Omental fat pad (tissue), 3 donors: ENCODE measurements at regions not wholly inside any gene's neighbourhood (a gene's known extent, or its start where the extent isn't known, plus 50 kb on each side); places are given as distances from the start of the nearest gene placed in this dataset.

Experiments used
- ATAC-seq: fragments of 150-250 bp; one replicate; pipeline ENCODE4 v1.9.1; 2016; ENCODE audit warnings: mild to moderate bottlenecking, moderate library complexity; ENCODE audit not compliant: low FRiP score
- DNase-seq: peaks from one replicate; pipeline ENCODE4 v3.0.0-alpha.2; 2019; ENCODE audit warnings: low spot score
- TF ChIP-seq, protein P1 (sequence below), 3 donors: fragments of 450-650 bp; IDR thresholded peaks; one replicate each; pipeline ENCODE4 v1.5.1; 2016 to 2017; ENCODE audit warnings: antibody characterized with exemption in 3 of 3, mild to moderate bottlenecking in 3 of 3, moderate library complexity in 2 of 3

DNA sequence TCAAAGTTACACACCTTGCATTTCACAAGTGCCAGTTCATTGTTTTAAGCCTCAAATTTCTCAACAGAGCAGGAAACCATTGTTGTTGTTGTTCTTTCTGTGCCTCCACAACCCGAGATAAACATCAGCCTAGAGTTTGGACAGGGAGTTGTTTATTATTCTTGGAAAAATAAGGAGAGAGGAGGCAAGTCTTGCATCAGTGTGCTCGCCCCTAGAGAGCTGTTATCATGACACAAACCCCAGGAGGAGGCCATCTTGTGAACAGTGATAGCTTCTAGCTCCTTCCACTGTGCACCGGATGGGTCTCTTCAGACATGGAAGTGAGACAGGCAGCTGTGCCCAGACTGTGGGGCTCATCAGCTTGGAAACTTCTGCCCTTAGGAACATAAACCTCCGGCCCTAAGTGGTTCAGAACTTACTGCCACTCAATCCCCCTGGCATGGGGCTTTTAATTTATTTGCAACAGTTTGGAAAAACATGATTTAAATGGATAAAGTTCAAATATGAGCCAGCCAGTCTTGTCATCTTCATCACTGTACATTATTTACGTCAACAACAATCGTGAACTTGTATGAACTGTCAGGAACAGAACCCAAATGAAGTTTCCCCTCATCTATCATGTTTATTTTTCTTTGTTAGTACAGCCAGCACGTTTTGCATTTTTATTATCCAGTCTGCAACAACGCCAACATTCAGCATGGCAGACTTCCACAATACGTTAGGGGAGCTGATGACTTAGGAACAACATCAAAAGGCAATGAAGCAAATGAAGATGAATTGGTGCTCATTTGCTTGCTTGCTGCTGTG lies 181.7 kb upstream of the S1PR3 start:
- DNase-seq (no peak), ATAC-seq (no peak)
- TF ChIP-seq, protein P1, sequence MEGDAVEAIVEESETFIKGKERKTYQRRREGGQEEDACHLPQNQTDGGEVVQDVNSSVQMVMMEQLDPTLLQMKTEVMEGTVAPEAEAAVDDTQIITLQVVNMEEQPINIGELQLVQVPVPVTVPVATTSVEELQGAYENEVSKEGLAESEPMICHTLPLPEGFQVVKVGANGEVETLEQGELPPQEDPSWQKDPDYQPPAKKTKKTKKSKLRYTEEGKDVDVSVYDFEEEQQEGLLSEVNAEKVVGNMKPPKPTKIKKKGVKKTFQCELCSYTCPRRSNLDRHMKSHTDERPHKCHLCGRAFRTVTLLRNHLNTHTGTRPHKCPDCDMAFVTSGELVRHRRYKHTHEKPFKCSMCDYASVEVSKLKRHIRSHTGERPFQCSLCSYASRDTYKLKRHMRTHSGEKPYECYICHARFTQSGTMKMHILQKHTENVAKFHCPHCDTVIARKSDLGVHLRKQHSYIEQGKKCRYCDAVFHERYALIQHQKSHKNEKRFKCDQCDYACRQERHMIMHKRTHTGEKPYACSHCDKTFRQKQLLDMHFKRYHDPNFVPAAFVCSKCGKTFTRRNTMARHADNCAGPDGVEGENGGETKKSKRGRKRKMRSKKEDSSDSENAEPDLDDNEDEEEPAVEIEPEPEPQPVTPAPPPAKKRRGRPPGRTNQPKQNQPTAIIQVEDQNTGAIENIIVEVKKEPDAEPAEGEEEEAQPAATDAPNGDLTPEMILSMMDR (IDR thresholded peaks at IDR 0.05): no peak

GRCh38 chr9:88810826-88811225 lies 180.4 kb upstream of the S1PR3 start:
- TF ChIP-seq, protein P1 (IDR thresholded peaks at IDR 0.05): no peak
- ATAC-seq: no peak
- no peak for DNase-seq

DNA sequence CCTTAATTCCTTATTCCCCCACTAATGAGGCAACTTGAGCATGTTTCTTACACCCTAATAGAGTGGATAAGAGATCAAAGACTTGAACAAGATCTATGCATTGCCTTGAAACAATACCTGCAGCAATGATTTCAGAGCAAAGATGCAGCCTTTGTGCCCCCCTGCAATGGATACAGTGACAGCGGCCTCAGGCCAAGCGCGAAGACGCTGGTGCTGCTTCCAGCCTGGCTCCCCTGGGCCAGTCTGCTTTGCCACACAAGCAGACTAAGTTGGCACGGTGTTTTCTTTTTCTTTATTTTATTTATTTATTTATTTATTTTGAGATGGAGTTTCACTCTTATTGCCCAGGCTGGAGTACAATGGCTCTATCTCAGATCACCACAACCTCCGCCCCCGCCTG lies 179.8 kb upstream of the S1PR3 start:
- TF ChIP-seq, protein P1 (IDR thresholded peaks at IDR 0.05): no peak
- ATAC-seq (no peak), DNase-seq (no peak)

GRCh38 chr9:88812938-88813637 lies 178.2 kb upstream of the S1PR3 start:
- no peak for DNase-seq
- TF ChIP-seq, protein P1 (IDR thresholded peaks at IDR 0.05): no peak
- ATAC-seq: no peak

- TF ChIP-seq, protein P1 (IDR thresholded peaks at IDR 0.05): no peak
- DNase-seq: no peak
- ATAC-seq: no peak
Observed at GRCh38 chr9:88813638-88814209, 177.5 kb upstream of the S1PR3 start.

DNA sequence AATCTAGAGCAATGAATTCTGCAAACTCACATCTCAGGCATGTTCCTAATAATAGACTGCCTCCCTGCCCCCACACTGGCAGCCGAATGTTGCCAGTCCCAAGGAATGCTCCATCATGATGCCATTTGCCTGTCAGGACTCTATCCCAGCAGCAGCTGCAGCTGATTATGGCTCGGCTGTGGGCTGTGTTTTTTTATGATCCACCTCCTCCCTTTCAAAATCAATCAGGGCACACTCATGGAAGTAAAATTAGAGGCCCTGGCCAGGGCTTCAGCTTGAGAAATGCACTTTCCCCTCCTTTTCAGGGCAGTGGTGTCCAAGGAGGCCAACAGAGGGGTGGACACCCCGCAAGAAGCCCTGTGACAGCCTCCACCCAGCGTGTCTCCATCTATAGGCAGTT lies 176.7 kb upstream of the S1PR3 start:
- no peak for ATAC-seq
- no peak for DNase-seq
- TF ChIP-seq, protein P1 (IDR thresholded peaks at IDR 0.05): no peak
